ENCODE measurements at regions not wholly inside any gene's neighbourhood (a gene's known extent, or its start where the extent isn't known, plus 50 kb on each side); places are given as distances from the start of the nearest gene placed in this dataset. TPM values are rescaled to one million over a fixed set of nuclear protein-coding genes. Genes with fewer than 3 reads are reported as not detected.

- no peaks in the 10 kb centered on the region for H3K36me3 ChIP-seq (ENCODE audit: control insufficient read depth, insufficient read depth, low read length)
- ChIA-PET CTCF (no interaction called here), POLR2A (no interaction called here)
- no peak for TF ChIP-seq CTCF (IDR thresholded peaks at IDR 0.05; ENCODE audit: insufficient read depth, low read depth, low read length)
- no peaks in the 10 kb centered on the region for H3K27me3 ChIP-seq (ENCODE audit: control insufficient read depth, insufficient read depth, low read length)
- DNase-seq (ENCODE audit: low read depth), result no peak
- H3K4me3 ChIP-seq (ENCODE audit: low read depth, low read length), result no peak overlapping the region
Observed at GRCh38 chr7:13835442-13835841, 154.0 kb downstream of the ETV1 start.

- DNase-seq (ENCODE audit: low read depth), result no peak
- Histone ChIP-seq H3K4me3 (ENCODE audit: low read depth, low read length) (no peak overlapping the region), H3K36me3 (ENCODE audit: control insufficient read depth, insufficient read depth, low read length) (no peaks in the 10 kb centered on the region), H3K27me3 (ENCODE audit: control insufficient read depth, insufficient read depth, low read length) (no peaks in the 10 kb centered on the region)
- ChIA-PET CTCF (no interaction called here), POLR2A (no interaction called here)
- TF ChIP-seq CTCF (IDR thresholded peaks at IDR 0.05; ENCODE audit: insufficient read depth, low read depth, low read length), result no peak
Observed at GRCh38 chr7:13839063-13839462, 150.4 kb downstream of the ETV1 start.

Small RNA genes in the stretch of these regions (small RNA-seq; reads per million reads assigned to genes)
- gene RN7SKP228 (ENCODE audit: insufficient read length, low read depth, low replicate concordance), result not detected

Data from BJ (cell line).